GM12891 (cell line): ENCODE measurements at regions not wholly inside any gene's neighbourhood (a gene's known extent, or its start where the extent isn't known, plus 50 kb on each side); places are given as distances from the start of the nearest gene placed in this dataset.

Experiments
- PAX5 ChIP-seq: IDR thresholded peaks from 2 replicates; pipeline ENCODE4 v1.6.1; 2011; ENCODE audit warnings: low read length, moderate library complexity, mild to moderate bottlenecking; ENCODE audit not compliant: insufficient read depth, severe bottlenecking
- POLR2A ChIP-seq: IDR thresholded peaks from 2 replicates; pipeline ENCODE4 v1.6.1; 2011; ENCODE audit warnings: low read depth, low read length, control low read depth
- POLR2AphosphoS5 ChIP-seq: IDR thresholded peaks from 2 replicates; pipeline ENCODE4 v1.6.1; 2011; ENCODE audit warnings: low read depth, low read length, control low read depth
- POU2F2 ChIP-seq: IDR thresholded peaks from 2 replicates; pipeline ENCODE4 v1.6.1; 2011; ENCODE audit warnings: low read depth, mild to moderate bottlenecking, control low read depth, low read length, moderate library complexity
- SPI1 ChIP-seq: IDR thresholded peaks from 2 replicates; pipeline ENCODE4 v1.6.1; 2011; ENCODE audit warnings: low read depth, low read length, control low read depth
- TAF1 ChIP-seq: IDR thresholded peaks from 2 replicates; pipeline ENCODE4 v1.6.1; 2011; ENCODE audit warnings: low read depth, low read length, control low read depth

DNA sequence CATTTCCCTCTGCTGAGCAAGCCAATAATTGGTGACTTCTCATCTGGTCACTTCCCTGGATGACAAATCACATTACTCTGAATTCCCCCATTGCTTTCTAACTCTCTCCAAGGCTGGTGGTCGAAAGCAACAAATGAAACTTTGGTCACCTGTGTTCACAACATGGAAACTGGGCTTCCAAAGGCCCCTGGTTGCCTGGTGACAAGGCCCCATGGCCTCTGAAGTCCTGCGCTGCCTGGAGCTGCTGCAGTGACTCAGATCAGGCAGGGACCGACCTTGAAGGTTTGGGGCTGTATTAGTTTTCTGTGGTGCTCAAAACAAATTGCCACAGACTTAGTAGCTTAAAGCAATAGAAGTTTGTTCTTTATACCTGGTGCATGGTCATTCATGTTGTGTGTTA, 345.3 kb downstream of the WDR72 start:
- no peak for TF ChIP-seq POLR2A
- no peak for TF ChIP-seq POLR2AphosphoS5
- no peak for TF ChIP-seq TAF1
- TF ChIP-seq SPI1, result no peak
- no peak for TF ChIP-seq PAX5
- TF ChIP-seq POU2F2, result no peak
